K562 (cell line): ENCODE measurements at regions not wholly inside any gene's neighbourhood (a gene's known extent, or its start where the extent isn't known, plus 50 kb on each side); places are given as distances from the start of the nearest gene placed in this dataset.
A peak's percentile ranks its signal among the peaks of the same experiment; 100 is the strongest.

Experiments used
- ARID1B ChIP-seq: fragments of 450-650 bp; IDR thresholded peaks from 2 replicates; pipeline ENCODE4 v1.6.1; 2016; ENCODE audit warnings: antibody characterized with exemption, mild to moderate bottlenecking, inconsistent platforms
- C11orf30 ChIP-seq: fragments of 450-650 bp; IDR thresholded peaks from 2 replicates; pipeline ENCODE4 v1.6.1; 2016; ENCODE audit warnings: low read depth, mild to moderate bottlenecking
- ELF4 ChIP-seq: fragments of 450-650 bp; formaldehyde crosslinking; IDR thresholded peaks from 2 replicates; pipeline ENCODE4 v1.4.0; 2022; ENCODE audit warnings: missing genetic modification characterization
- MCM3 ChIP-seq: fragments of 450-650 bp; IDR thresholded peaks from 2 replicates; pipeline ENCODE4 v1.6.1; 2016
- MYBL2 ChIP-seq, 2 experiments: fragments of 450-650 bp in 1 of 2; sonication (generic) in 1 of 2; formaldehyde crosslinking in 1 of 2; IDR thresholded peaks; 2 replicates each; pipeline versions ENCODE4 v1.6.1 to v1.8.1; 2017 to 2022; ENCODE audit warnings: borderline replicate concordance in 1 of 2, inconsistent platforms in 1 of 2, low read depth in 1 of 2, mild to moderate bottlenecking in 1 of 2, missing genetic modification reagents in 1 of 2, moderate library complexity in 1 of 2
- NFE2 ChIP-seq: IDR thresholded peaks from 2 replicates; pipeline ENCODE4 v1.6.1; 2014; ENCODE audit warnings: antibody characterized with exemption, low read depth
- PHF20 ChIP-seq: fragments of 450-650 bp; IDR thresholded peaks from 2 replicates; pipeline ENCODE4 v1.6.1; 2018; ENCODE audit not compliant: partially characterized antibody
- RFX5 ChIP-seq: IDR thresholded peaks from 2 replicates; pipeline ENCODE4 v1.6.1; 2011; ENCODE audit warnings: low read depth, mild to moderate bottlenecking, improper control_type of control experiment, low read length
- SMAD3 ChIP-seq: fragments of 450-650 bp; formaldehyde crosslinking; conservative IDR thresholded peaks from 2 replicates; pipeline ENCODE4 v1.4.0; 2020; ENCODE audit warnings: mild to moderate bottlenecking
- SP1 ChIP-seq: sonication (generic); formaldehyde crosslinking; IDR thresholded peaks from 2 replicates; pipeline ENCODE4 v1.8.1; 2022; ENCODE audit warnings: mild to moderate bottlenecking, missing genetic modification reagents
- TRIM28 ChIP-seq: fragments of 450-650 bp; IDR thresholded peaks from 2 replicates; pipeline ENCODE4 v1.6.1; 2017
- ZNF239 ChIP-seq: fragments of 250-450 bp; sonication (Bioruptor Pico); IDR thresholded peaks from 2 replicates; pipeline ENCODE4 v1.4.0; 2020; ENCODE audit warnings: mild to moderate bottlenecking
- ZNF316 ChIP-seq: fragments of 450-650 bp; IDR thresholded peaks from 2 replicates; pipeline ENCODE4 v1.6.1; 2016
- ZNF41 ChIP-seq: fragments of 250-450 bp; sonication (Bioruptor Pico); conservative IDR thresholded peaks from 2 replicates; pipeline ENCODE4 v1.4.0; 2020; ENCODE audit warnings: mild to moderate bottlenecking
- ZNF76 ChIP-seq: fragments of 250-450 bp; sonication (Bioruptor Pico); IDR thresholded peaks from 2 replicates; pipeline ENCODE4 v1.4.0; 2020; ENCODE audit warnings: mild to moderate bottlenecking, moderate library complexity, borderline replicate concordance
- ZNF778 ChIP-seq: fragments of 450-650 bp; formaldehyde crosslinking; IDR thresholded peaks from 2 replicates; pipeline ENCODE4 v1.4.0; 2020; ENCODE audit warnings: mild to moderate bottlenecking, moderate library complexity
- ZZZ3 ChIP-seq: fragments of 450-650 bp; IDR thresholded peaks from 2 replicates; pipeline ENCODE4 v1.6.1; 2016; ENCODE audit warnings: antibody characterized with exemption, mild to moderate bottlenecking, moderate library complexity
- TF ChIP-seq, protein P1 (sequence below): fragments of 450-650 bp; IDR thresholded peaks from 2 replicates; pipeline ENCODE4 v1.6.1; 2016; ENCODE audit warnings: missing biosample characterization, missing genetic modification characterization
- TF ChIP-seq, protein P2 (sequence below): sonication (generic); formaldehyde crosslinking; IDR thresholded peaks from 2 replicates; pipeline ENCODE4 v1.8.1; 2022; ENCODE audit warnings: missing genetic modification reagents
- TF ChIP-seq, protein P3 (sequence below), 2 experiments: fragments of 450-650 bp in 1 of 2; sonication (generic) in 1 of 2; formaldehyde crosslinking in 1 of 2; IDR thresholded peaks; 2 replicates each; pipeline versions ENCODE4 v1.7.1 to v1.9.0; 2016 to 2022; ENCODE audit warnings: inconsistent platforms in 1 of 2, mild to moderate bottlenecking in 1 of 2, missing genetic modification reagents in 1 of 2

DNA sequence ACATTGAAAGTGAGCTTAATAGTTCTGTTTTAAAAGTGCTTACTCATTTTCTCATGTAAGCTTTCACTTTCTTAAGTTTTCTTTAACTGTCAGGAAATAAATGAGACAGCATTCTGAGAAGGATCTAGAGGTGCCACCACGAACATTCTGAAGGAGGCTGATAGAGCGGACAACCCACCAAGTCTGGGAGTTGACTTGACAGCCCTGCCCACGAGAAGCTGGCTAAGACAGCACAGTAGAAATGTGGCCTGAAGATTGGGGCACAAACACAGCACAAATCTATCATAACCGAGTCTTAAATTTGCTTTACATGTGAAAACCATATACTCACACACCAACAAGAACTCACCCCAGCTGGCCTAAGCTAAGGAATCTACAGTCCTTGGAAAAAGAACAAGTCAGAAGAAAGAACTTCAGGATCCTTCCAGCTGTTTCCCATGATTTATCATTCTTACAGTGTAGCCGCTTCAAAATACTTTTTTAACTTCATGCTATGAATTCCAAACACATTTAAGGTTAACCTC lies 144.2 kb upstream of the TNFAIP3 start (continued):
- no peak for TF ChIP-seq TRIM28
- TF ChIP-seq ZNF41 = no peak
- no peak for TF ChIP-seq ZNF76 (CRISPR knock-in tag)
- TF ChIP-seq NFE2 = peak; percentile 72
- TF ChIP-seq, protein P1, sequence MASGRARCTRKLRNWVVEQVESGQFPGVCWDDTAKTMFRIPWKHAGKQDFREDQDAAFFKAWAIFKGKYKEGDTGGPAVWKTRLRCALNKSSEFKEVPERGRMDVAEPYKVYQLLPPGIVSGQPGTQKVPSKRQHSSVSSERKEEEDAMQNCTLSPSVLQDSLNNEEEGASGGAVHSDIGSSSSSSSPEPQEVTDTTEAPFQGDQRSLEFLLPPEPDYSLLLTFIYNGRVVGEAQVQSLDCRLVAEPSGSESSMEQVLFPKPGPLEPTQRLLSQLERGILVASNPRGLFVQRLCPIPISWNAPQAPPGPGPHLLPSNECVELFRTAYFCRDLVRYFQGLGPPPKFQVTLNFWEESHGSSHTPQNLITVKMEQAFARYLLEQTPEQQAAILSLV (tag) = 0 out of 2 replicates have a peak, but pooled peaks have one; percentile 8
- no peak for TF ChIP-seq MCM3
- no peak for TF ChIP-seq ZNF778 (CRISPR knock-in tag)
- no peak for TF ChIP-seq SP1 (CRISPR knock-in tag)
- TF ChIP-seq ELF4 (CRISPR knock-in tag) = no peak
- TF ChIP-seq MYBL2 (IDR thresholded peaks at IDR 0.05; ENCODE audit: low read depth) = no peak
- no peak for TF ChIP-seq MYBL2 (CRISPR knock-in tag; IDR thresholded peaks at IDR 0.05; ENCODE audit: borderline replicate concordance)
- peak; percentile 49 for TF ChIP-seq ARID1B
- TF ChIP-seq ZNF239 = no peak; the same call in 1 of the 2 replicates
- TF ChIP-seq C11orf30 = peak; percentile 90
- TF ChIP-seq, protein P2, sequence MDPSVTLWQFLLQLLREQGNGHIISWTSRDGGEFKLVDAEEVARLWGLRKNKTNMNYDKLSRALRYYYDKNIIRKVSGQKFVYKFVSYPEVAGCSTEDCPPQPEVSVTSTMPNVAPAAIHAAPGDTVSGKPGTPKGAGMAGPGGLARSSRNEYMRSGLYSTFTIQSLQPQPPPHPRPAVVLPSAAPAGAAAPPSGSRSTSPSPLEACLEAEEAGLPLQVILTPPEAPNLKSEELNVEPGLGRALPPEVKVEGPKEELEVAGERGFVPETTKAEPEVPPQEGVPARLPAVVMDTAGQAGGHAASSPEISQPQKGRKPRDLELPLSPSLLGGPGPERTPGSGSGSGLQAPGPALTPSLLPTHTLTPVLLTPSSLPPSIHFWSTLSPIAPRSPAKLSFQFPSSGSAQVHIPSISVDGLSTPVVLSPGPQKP (CRISPR knock-in tag) = no peak
- TF ChIP-seq, protein P3, sequence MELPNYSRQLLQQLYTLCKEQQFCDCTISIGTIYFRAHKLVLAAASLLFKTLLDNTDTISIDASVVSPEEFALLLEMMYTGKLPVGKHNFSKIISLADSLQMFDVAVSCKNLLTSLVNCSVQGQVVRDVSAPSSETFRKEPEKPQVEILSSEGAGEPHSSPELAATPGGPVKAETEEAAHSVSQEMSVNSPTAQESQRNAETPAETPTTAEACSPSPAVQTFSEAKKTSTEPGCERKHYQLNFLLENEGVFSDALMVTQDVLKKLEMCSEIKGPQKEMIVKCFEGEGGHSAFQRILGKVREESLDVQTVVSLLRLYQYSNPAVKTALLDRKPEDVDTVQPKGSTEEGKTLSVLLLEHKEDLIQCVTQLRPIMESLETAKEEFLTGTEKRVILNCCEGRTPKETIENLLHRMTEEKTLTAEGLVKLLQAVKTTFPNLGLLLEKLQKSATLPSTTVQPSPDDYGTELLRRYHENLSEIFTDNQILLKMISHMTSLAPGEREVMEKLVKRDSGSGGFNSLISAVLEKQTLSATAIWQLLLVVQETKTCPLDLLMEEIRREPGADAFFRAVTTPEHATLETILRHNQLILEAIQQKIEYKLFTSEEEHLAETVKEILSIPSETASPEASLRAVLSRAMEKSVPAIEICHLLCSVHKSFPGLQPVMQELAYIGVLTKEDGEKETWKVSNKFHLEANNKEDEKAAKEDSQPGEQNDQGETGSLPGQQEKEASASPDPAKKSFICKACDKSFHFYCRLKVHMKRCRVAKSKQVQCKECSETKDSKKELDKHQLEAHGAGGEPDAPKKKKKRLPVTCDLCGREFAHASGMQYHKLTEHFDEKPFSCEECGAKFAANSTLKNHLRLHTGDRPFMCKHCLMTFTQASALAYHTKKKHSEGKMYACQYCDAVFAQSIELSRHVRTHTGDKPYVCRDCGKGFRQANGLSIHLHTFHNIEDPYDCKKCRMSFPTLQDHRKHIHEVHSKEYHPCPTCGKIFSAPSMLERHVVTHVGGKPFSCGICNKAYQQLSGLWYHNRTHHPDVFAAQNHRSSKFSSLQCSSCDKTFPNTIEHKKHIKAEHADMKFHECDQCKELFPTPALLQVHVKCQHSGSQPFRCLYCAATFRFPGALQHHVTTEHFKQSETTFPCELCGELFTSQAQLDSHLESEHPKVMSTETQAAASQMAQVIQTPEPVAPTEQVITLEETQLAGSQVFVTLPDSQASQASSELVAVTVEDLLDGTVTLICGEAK (IDR thresholded peaks at IDR 0.05) = no peak
- TF ChIP-seq, protein P3 (CRISPR knock-in tag; IDR thresholded peaks at IDR 0.05) = no peak
- TF ChIP-seq ZNF316 = peak; percentile 91
- no peak for TF ChIP-seq ZZZ3
- TF ChIP-seq SMAD3 (CRISPR knock-in tag) = 0 out of 2 replicates have a peak, but pooled peaks have one; percentile 13
- no peak for TF ChIP-seq RFX5
- no peak for TF ChIP-seq PHF20
